Keratinocyte (primary cell): ENCODE measurements at regions not wholly inside any gene's neighbourhood (a gene's known extent, or its start where the extent isn't known, plus 50 kb on each side); places are given as distances from the start of the nearest gene placed in this dataset.

Experiments
- CTCF ChIP-seq, 3 experiments: IDR thresholded peaks in 1 of 3; conservative IDR thresholded peaks in 1 of 3; optimal IDR thresholded peaks in 1 of 3; 2 replicates in 2 of 3; 3 replicates in 1 of 3; pipeline versions ENCODE3 to v1.5.1; 2011; ENCODE audit warnings: low read length in 3 of 3, mild to moderate bottlenecking in 3 of 3, moderate library complexity in 2 of 3, control low read depth in 1 of 3, inconsistent platforms in 1 of 3; ENCODE audit not compliant: insufficient read depth in 2 of 3; ENCODE audit errors: extremely low read depth in 1 of 3
- EZH2 ChIP-seq: IDR thresholded peaks from one replicate; pipeline ENCODE4 v1.6.1; 2012; ENCODE audit warnings: inconsistent platforms, mild to moderate bottlenecking, low read length, moderate library complexity

GRCh38 chr5:100043475-100043874 is 491.7 kb upstream of the FAM174A start:
- TF ChIP-seq CTCF (optimal IDR thresholded peaks at IDR 0.05 in 1 of 3, IDR thresholded peaks at IDR 0.05 in 1 of 3, conservative IDR thresholded peaks at IDR 0.05 in 1 of 3; ENCODE audit: extremely low read depth in 1 of 3, insufficient read depth in 2 of 3, low read length in 3 of 3), result no peak
- no peak for TF ChIP-seq EZH2
